ENCODE measurements at regions not wholly inside any gene's neighbourhood (a gene's known extent, or its start where the extent isn't known, plus 50 kb on each side); places are given as distances from the start of the nearest gene placed in this dataset.

DNA sequence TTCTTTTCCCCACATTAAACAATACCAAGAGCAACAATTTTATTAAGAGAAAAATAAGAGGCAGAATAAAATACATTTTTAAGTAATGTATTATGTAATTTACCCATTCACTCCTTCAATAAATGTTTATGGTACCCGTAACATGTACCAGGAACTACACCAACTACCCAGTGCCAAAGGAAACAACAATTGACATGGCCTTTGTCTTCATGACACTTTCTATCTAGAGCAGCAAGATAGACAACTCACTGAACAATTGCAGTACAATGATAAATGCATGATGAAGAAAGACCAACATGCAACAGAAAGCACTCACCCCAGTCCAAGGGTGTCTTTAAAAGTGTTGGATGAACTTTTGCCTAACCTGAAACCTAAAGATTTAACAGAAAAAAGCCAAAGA, 493.8 kb downstream of the IGSF11 start:
- H3K4me1 Mint-ChIP-seq (ENCODE audit: unreplicated experiment) = peaks cover 2% of the 10 kb centered on the region

DNA sequence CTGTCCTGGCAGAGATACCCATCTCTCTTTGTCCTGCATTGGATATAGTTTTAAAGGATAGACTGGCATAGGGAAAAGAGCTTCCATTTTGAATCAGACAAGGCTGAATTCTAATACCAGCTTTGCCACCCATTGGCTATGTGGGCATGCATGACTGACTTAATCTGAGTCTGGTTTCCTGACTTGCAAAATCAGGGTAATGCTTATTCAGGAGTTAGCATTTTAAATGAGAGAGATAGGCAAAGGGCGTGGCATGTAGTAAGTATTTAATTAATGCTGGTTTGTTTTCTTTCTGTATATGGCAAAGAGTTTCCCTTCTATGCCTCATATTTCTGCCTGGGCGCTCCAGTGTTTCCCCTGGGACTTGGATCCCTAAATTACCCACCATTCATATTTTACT, 492.9 kb downstream of the IGSF11 start:
- Mint-ChIP-seq H3K36me3 (ENCODE audit: low read depth, unreplicated experiment) (no peaks in the 10 kb centered on the region), H3K4me3 (ENCODE audit: unreplicated experiment) (no peak overlapping the region), H3K27me3 (ENCODE audit: unreplicated experiment) (peaks cover 4% of the 10 kb centered on the region), H3K4me1 (ENCODE audit: unreplicated experiment) (peaks cover 2% of the 10 kb centered on the region), H3K27ac (ENCODE audit: unreplicated experiment) (no peak overlapping the region), H3K9me3 (ENCODE audit: unreplicated experiment) (no peaks in the 10 kb centered on the region)
- no peak for DNase-seq (ENCODE audit: low spot score)
- TF ChIP-seq, protein P1, sequence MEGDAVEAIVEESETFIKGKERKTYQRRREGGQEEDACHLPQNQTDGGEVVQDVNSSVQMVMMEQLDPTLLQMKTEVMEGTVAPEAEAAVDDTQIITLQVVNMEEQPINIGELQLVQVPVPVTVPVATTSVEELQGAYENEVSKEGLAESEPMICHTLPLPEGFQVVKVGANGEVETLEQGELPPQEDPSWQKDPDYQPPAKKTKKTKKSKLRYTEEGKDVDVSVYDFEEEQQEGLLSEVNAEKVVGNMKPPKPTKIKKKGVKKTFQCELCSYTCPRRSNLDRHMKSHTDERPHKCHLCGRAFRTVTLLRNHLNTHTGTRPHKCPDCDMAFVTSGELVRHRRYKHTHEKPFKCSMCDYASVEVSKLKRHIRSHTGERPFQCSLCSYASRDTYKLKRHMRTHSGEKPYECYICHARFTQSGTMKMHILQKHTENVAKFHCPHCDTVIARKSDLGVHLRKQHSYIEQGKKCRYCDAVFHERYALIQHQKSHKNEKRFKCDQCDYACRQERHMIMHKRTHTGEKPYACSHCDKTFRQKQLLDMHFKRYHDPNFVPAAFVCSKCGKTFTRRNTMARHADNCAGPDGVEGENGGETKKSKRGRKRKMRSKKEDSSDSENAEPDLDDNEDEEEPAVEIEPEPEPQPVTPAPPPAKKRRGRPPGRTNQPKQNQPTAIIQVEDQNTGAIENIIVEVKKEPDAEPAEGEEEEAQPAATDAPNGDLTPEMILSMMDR (IDR thresholded peaks at IDR 0.05; ENCODE audit: unreplicated experiment) = no peak

More for the DNA sequence above, 493.8 kb downstream of the IGSF11 start:
- no peak overlapping the region for H3K4me3 Mint-ChIP-seq (ENCODE audit: unreplicated experiment)
- TF ChIP-seq, protein P1 (IDR thresholded peaks at IDR 0.05; ENCODE audit: unreplicated experiment) = no peak
- H3K27me3 Mint-ChIP-seq (ENCODE audit: unreplicated experiment) = peaks cover 4% of the 10 kb centered on the region
- H3K27ac Mint-ChIP-seq (ENCODE audit: unreplicated experiment) = no peak overlapping the region
- no peaks in the 10 kb centered on the region for H3K9me3 Mint-ChIP-seq (ENCODE audit: unreplicated experiment)
- no peaks in the 10 kb centered on the region for H3K36me3 Mint-ChIP-seq (ENCODE audit: low read depth, unreplicated experiment)
- DNase-seq (ENCODE audit: low spot score) = no peak

DNA sequence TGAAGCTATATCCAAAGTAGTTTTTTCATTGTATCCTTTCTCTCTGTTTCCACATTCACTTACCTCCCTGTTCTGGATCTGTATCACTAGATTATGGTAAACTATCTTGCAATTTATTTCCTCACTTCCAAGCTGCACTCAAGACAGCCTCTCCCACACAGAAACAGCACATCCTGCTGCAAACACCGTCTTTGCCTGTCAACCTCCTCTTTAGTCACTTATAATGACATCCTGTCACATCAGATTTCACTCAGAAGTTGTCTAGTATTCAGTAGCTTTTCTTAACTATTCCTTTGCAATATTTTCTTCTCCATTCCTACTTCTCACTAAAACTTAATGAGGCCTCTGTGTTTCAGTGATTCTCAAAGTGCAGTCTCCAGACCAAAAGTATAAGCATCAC, 490.8 kb downstream of the IGSF11 start:
- H3K4me3 Mint-ChIP-seq (ENCODE audit: unreplicated experiment) = no peak overlapping the region
- TF ChIP-seq, protein P1 (IDR thresholded peaks at IDR 0.05; ENCODE audit: unreplicated experiment) = no peak
- no peak overlapping the region for H3K27ac Mint-ChIP-seq (ENCODE audit: unreplicated experiment)
- no peak for DNase-seq (ENCODE audit: low spot score)
- H3K9me3 Mint-ChIP-seq (ENCODE audit: unreplicated experiment) = no peaks in the 10 kb centered on the region
- H3K27me3 Mint-ChIP-seq (ENCODE audit: unreplicated experiment) = peaks cover 4% of the 10 kb centered on the region
- H3K4me1 Mint-ChIP-seq (ENCODE audit: unreplicated experiment) = peaks cover 2% of the 10 kb centered on the region
- H3K36me3 Mint-ChIP-seq (ENCODE audit: low read depth, unreplicated experiment) = no peaks in the 10 kb centered on the region

DNA sequence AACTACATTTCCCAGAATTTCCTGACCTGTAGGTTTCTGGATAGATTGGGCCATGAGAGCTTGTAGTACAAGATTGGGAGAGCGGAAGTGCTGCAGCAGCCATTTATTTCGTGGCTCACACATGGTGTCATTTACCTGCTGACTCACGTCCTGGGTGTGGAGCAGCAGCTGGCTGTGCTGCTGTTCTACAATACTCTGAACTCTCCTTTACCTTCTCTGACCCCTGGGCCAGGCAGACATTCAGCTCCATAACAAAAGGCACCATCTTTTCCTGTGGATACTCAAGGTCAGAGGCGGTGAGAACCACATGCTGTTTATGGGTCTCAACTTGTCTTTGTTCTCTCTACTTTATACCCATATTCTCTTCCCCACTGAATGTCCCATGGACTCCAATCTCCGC, 490.2 kb downstream of the IGSF11 start:
- H3K9me3 Mint-ChIP-seq (ENCODE audit: unreplicated experiment) = no peaks in the 10 kb centered on the region
- TF ChIP-seq, protein P1 (IDR thresholded peaks at IDR 0.05; ENCODE audit: unreplicated experiment) = no peak
- H3K27ac Mint-ChIP-seq (ENCODE audit: unreplicated experiment) = no peak overlapping the region
- H3K4me1 Mint-ChIP-seq (ENCODE audit: unreplicated experiment) = peaks cover 2% of the 10 kb centered on the region
- no peaks in the 10 kb centered on the region for H3K36me3 Mint-ChIP-seq (ENCODE audit: low read depth, unreplicated experiment)
- H3K4me3 Mint-ChIP-seq (ENCODE audit: unreplicated experiment) = no peak overlapping the region
- DNase-seq (ENCODE audit: low spot score) = no peak
- H3K27me3 Mint-ChIP-seq (ENCODE audit: unreplicated experiment) = peaks cover 4% of the 10 kb centered on the region

DNA sequence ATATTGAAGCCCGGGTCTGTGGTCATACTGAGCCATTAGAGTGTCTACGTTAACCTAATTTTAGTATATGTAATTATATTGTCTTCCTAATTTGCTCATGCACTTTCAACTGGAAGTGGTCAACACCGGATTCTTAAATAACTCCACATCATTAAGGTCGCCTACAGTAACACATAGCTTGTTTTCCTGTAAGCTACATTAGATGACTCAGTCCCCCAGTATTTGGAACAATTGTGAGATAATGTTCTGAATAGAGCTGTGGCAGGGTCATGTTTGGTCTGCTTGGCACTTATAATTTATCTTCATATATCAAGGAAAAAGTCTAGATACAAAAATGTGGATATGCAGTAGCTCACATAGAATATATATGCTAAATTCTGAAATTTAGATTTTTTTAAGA, 486.2 kb downstream of the IGSF11 start:
- Mint-ChIP-seq H3K4me1 (ENCODE audit: unreplicated experiment) (peaks cover 11% of the 10 kb centered on the region), H3K27ac (ENCODE audit: unreplicated experiment) (no peak overlapping the region), H3K27me3 (ENCODE audit: unreplicated experiment) (peaks cover 1% of the 10 kb centered on the region), H3K36me3 (ENCODE audit: low read depth, unreplicated experiment) (no peaks in the 10 kb centered on the region), H3K9me3 (ENCODE audit: unreplicated experiment) (no peaks in the 10 kb centered on the region), H3K4me3 (ENCODE audit: unreplicated experiment) (no peak overlapping the region)
- TF ChIP-seq, protein P1 (IDR thresholded peaks at IDR 0.05; ENCODE audit: unreplicated experiment) = no peak
- DNase-seq (ENCODE audit: low spot score) = no peak
